ENCODE measurements at regions not wholly inside any gene's neighbourhood (a gene's known extent, or its start where the extent isn't known, plus 50 kb on each side); places are given as distances from the start of the nearest gene placed in this dataset.

- in situ Hi-C loops (cut with MboI; ENCODE audit: low sequenced_read_pairs), result no loop called here
- CTCF ChIA-PET, result interaction anchor here (0.8 kb wide), 1 partner anchor 166 kb away, joined by 4 read pairs; no protein-coding TSS in a partner anchor
- TF ChIP-seq SMC3 (IDR thresholded peaks at IDR 0.05; ENCODE audit: low read depth, low read length) (no peak), RFX5 (IDR thresholded peaks at IDR 0.05; ENCODE audit: low read depth, low read length) (no peak), MAZ (IDR thresholded peaks at IDR 0.05; ENCODE audit: borderline replicate concordance, low read depth, low read length) (no peak), CHD1 (IDR thresholded peaks at IDR 0.05; ENCODE audit: low read depth, low read length) (no peak), RAD21 (IDR thresholded peaks at IDR 0.05; ENCODE audit: low read length) (no peak), POLR2A (IDR thresholded peaks at IDR 0.05; ENCODE audit: low read depth, low read length) (no peak), CEBPB (IDR thresholded peaks at IDR 0.05; ENCODE audit: low read depth, low read length) (no peak), MAFK (IDR thresholded peaks at IDR 0.05; ENCODE audit: low read depth, low read length) (no peak), NFE2L2 (IDR thresholded peaks at IDR 0.05; ENCODE audit: low read depth, low read length) (no peak), USF2 (IDR thresholded peaks at IDR 0.05; ENCODE audit: low read depth, low read length) (no peak), RCOR1 (IDR thresholded peaks at IDR 0.05; ENCODE audit: insufficient replicate concordance, low read length) (no peak), MXI1 (IDR thresholded peaks at IDR 0.05; ENCODE audit: borderline replicate concordance, low read depth, low read length) (no peak)
- TF ChIP-seq, protein P1, sequence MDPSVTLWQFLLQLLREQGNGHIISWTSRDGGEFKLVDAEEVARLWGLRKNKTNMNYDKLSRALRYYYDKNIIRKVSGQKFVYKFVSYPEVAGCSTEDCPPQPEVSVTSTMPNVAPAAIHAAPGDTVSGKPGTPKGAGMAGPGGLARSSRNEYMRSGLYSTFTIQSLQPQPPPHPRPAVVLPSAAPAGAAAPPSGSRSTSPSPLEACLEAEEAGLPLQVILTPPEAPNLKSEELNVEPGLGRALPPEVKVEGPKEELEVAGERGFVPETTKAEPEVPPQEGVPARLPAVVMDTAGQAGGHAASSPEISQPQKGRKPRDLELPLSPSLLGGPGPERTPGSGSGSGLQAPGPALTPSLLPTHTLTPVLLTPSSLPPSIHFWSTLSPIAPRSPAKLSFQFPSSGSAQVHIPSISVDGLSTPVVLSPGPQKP (IDR thresholded peaks at IDR 0.05; ENCODE audit: borderline replicate concordance, low read depth, low read length), result no peak
Measured at GRCh38 chr9:625613-626012, 215.9 kb upstream of the DMRT1 start.

More at GRCh38 chr9:625613-626012, 215.9 kb upstream of the DMRT1 start:
- H2BK120ac ChIP-seq (ENCODE audit: low read depth, low read length), result no peak overlapping the region
- 68% methylated on average over 3 of the region's 3 CpGs; no CpG with 5 or more reads in 1 of the 2 experiments for WGBS, 2 experiments (ENCODE audit: extremely low coverage in 2 of 2, insufficient read length in 1 of 2)
- dilution Hi-C loops (cut with HindIII; ENCODE audit: low sequenced_read_pairs, unreplicated experiment), result no loop called here
- ATAC-seq (ENCODE audit: low read depth) (no peak), DNase-seq (no peak)
- no peaks in the 10 kb centered on the region for H3K27me3 ChIP-seq (ENCODE audit: control insufficient read depth, insufficient read depth, low read length)
- no peak overlapping the region for H3K27ac ChIP-seq (ENCODE audit: insufficient read depth, low read length)
- H4K8ac ChIP-seq (ENCODE audit: low read depth in 2 of 2, low read length in 2 of 2), result no peak overlapping the region; a peak in 1 of 4 replicates
- H4K5ac ChIP-seq (ENCODE audit: low read depth, low read length), result no peak overlapping the region
- H4K20me1 ChIP-seq (ENCODE audit: insufficient read depth, low read length), result no peaks in the 10 kb centered on the region
- H3K4ac ChIP-seq (ENCODE audit: low read depth, low read length), result no peak overlapping the region
- no peaks in the 10 kb centered on the region for H3K79me1 ChIP-seq (ENCODE audit: low read depth in 1 of 2, low read length in 2 of 2)
- no peaks in the 10 kb centered on the region for H3K9me3 ChIP-seq (ENCODE audit: control insufficient read depth, insufficient read depth, low read length)
- H3K4me3 ChIP-seq (ENCODE audit: insufficient read depth, low read depth, low read length), result no peak overlapping the region
- BruUV-seq (replicated peaks), result no TSS peak
- no peaks in the 10 kb centered on the region for H3K36me3 ChIP-seq (ENCODE audit: control insufficient read depth, insufficient read depth, low read length)
- POLR2A ChIA-PET (ENCODE audit: unreplicated experiment), result no interaction called here
- no peak overlapping the region for H3K18ac ChIP-seq (ENCODE audit: low read depth, low read length)
- H3K4me1 ChIP-seq (ENCODE audit: control insufficient read depth, insufficient read depth, low read length), result peaks cover 9% of the 10 kb centered on the region
- 0 out of 2 replicates have a peak, but pooled peaks cover 2% of the 10 kb centered on the region for H3K9me1 ChIP-seq (ENCODE audit: insufficient read depth, low read length)
- H2AK9ac ChIP-seq (replicated peaks; ENCODE audit: low read depth, low read length, poor library complexity), result no peak overlapping the region
- H2BK5ac ChIP-seq (ENCODE audit: low read depth, low read length, poor library complexity, severe bottlenecking), result no peak overlapping the region
- H3K4me2 ChIP-seq (ENCODE audit: low read depth, low read length), result no peak overlapping the region
- no peak overlapping the region for H2BK20ac ChIP-seq (ENCODE audit: low read depth, low read length)
- H2BK15ac ChIP-seq (ENCODE audit: low read depth, low read length), result peak overlapping the region; percentile 49; the same call in 1 of the 3 replicates
- H2AFZ ChIP-seq (replicated peaks; ENCODE audit: low read length, poor library complexity), result peak overlapping the region; percentile 62
- no peak overlapping the region for H3K9ac ChIP-seq (ENCODE audit: low read depth, low read length)
- no peak overlapping the region for H3K56ac ChIP-seq (ENCODE audit: extremely low read depth, insufficient read depth, low read length)
- no peak overlapping the region for H4K91ac ChIP-seq (ENCODE audit: insufficient read depth, low read depth, low read length)
- H3K14ac ChIP-seq (replicated peaks; ENCODE audit: low read depth, low read length), result 0 out of 2 replicates have a peak overlapping the region, but pooled peaks have one; percentile 21
- H3K23ac ChIP-seq (ENCODE audit: low read depth, low read length), result no peak overlapping the region
- intact Hi-C loops (cut with micrococcal nuclease), result no loop called here
- 0 out of 2 replicates have a peak overlapping the region, but pooled peaks have one; percentile 21 for H2AK5ac ChIP-seq (ENCODE audit: low read depth, low read length)

All from IMR-90 (cell line).